ENCODE measurements at regions not wholly inside any gene's neighbourhood (a gene's known extent, or its start where the extent isn't known, plus 50 kb on each side); places are given as distances from the start of the nearest gene placed in this dataset.

GRCh38 chr1:232518349-232518748 is 111.6 kb downstream of the SIPA1L2 start:
- H3K4me3 ChIP-seq (ENCODE audit: low read depth, low read length): no peak overlapping the region
- TF ChIP-seq CTCF (IDR thresholded peaks at IDR 0.05; ENCODE audit: insufficient read depth, low read length, severe bottlenecking): no peak
- FAIRE-seq: no peak
- DNase-seq (ENCODE audit: low read depth): no peak
- no peaks in the 10 kb centered on the region for H3K36me3 ChIP-seq (ENCODE audit: control insufficient read depth, insufficient read depth, low read length)
- no peaks in the 10 kb centered on the region for H3K27me3 ChIP-seq (ENCODE audit: control insufficient read depth, insufficient read depth, low read length)

- no peak for TF ChIP-seq CTCF (IDR thresholded peaks at IDR 0.05; ENCODE audit: insufficient read depth, low read length, severe bottlenecking)
- FAIRE-seq (no peak), DNase-seq (ENCODE audit: low read depth) (no peak)
- no peaks in the 10 kb centered on the region for H3K36me3 ChIP-seq (ENCODE audit: control insufficient read depth, insufficient read depth, low read length)
- H3K27me3 ChIP-seq (ENCODE audit: control insufficient read depth, insufficient read depth, low read length): no peaks in the 10 kb centered on the region
- no peak overlapping the region for H3K4me3 ChIP-seq (ENCODE audit: low read depth, low read length)
Measured at GRCh38 chr1:232517204-232517603, 112.7 kb downstream of the SIPA1L2 start.

- no peaks in the 10 kb centered on the region for H3K27me3 ChIP-seq (ENCODE audit: control insufficient read depth, insufficient read depth, low read length)
- FAIRE-seq (no peak), DNase-seq (ENCODE audit: low read depth) (no peak)
- no peak overlapping the region for H3K4me3 ChIP-seq (ENCODE audit: low read depth, low read length)
- TF ChIP-seq CTCF (IDR thresholded peaks at IDR 0.05; ENCODE audit: insufficient read depth, low read length, severe bottlenecking): no peak
- H3K36me3 ChIP-seq (ENCODE audit: control insufficient read depth, insufficient read depth, low read length): no peaks in the 10 kb centered on the region
Measured at GRCh38 chr1:232515706-232516105, 114.2 kb downstream of the SIPA1L2 start.

- Histone ChIP-seq H3K27me3 (ENCODE audit: control insufficient read depth, insufficient read depth, low read length) (no peaks in the 10 kb centered on the region), H3K4me3 (ENCODE audit: low read depth, low read length) (no peak overlapping the region), H3K36me3 (ENCODE audit: control insufficient read depth, insufficient read depth, low read length) (no peaks in the 10 kb centered on the region)
- no peak for DNase-seq (ENCODE audit: low read depth)
- FAIRE-seq: no peak
- TF ChIP-seq CTCF (IDR thresholded peaks at IDR 0.05; ENCODE audit: insufficient read depth, low read length, severe bottlenecking): no peak
Measured at GRCh38 chr1:232512712-232513111, 117.2 kb downstream of the SIPA1L2 start.

GRCh38 chr1:232511172-232511571 is 118.8 kb downstream of the SIPA1L2 start:
- FAIRE-seq (no peak), DNase-seq (ENCODE audit: low read depth) (peak; percentile 80)
- no peaks in the 10 kb centered on the region for H3K27me3 ChIP-seq (ENCODE audit: control insufficient read depth, insufficient read depth, low read length)
- H3K4me3 ChIP-seq (ENCODE audit: low read depth, low read length): no peak overlapping the region
- no peak for TF ChIP-seq CTCF (IDR thresholded peaks at IDR 0.05; ENCODE audit: insufficient read depth, low read length, severe bottlenecking)
- H3K36me3 ChIP-seq (ENCODE audit: control insufficient read depth, insufficient read depth, low read length): no peaks in the 10 kb centered on the region

- FAIRE-seq (no peak), DNase-seq (ENCODE audit: low read depth) (peak; percentile 71)
- H3K4me3 ChIP-seq (ENCODE audit: low read depth, low read length): no peak overlapping the region
- no peak for TF ChIP-seq CTCF (IDR thresholded peaks at IDR 0.05; ENCODE audit: insufficient read depth, low read length, severe bottlenecking)
- no peaks in the 10 kb centered on the region for H3K27me3 ChIP-seq (ENCODE audit: control insufficient read depth, insufficient read depth, low read length)
- no peaks in the 10 kb centered on the region for H3K36me3 ChIP-seq (ENCODE audit: control insufficient read depth, insufficient read depth, low read length)
Measured at GRCh38 chr1:232510367-232511110, 119.4 kb downstream of the SIPA1L2 start.
